COLO829 (cell line): ENCODE measurements at regions not wholly inside any gene's neighbourhood (a gene's known extent, or its start where the extent isn't known, plus 50 kb on each side); places are given as distances from the start of the nearest gene placed in this dataset.

Experiments used
- DNase-seq: peaks from one replicate; pipeline ENCODE4 v3.0.0; 2012; ENCODE audit warnings: low spot score

DNA sequence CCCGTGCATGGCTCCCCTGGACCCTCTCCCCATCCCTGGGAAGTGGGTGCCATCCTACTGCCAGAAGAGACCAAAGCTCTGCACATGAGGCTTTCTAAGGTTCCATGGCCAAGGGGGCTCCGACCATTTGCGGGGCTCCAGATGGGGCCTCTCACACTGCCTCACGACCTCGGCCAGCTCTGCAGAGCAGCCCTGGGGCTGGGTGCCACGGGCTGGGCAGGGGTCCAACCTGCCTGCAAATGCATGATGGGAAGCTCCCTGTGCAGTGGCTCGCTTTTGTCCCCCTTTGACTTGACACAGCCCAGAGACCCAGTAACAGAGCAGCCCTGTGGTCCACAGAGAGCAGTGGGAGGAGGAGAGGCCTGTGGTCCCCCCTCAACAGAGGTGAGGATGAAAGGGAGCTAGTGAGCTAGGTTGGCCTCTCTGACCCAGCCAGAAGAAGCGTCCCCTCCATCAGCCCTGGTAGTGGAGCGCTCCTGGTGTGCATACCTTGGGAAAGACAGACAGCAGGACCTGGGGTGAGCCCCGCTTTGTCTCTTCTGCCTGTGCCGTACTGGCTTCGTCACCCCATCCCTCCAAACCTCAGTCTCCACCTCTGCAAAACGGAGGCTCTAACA lies 174.1 kb downstream of the DDX1 start:
- no peak for DNase-seq

GRCh38 chr2:15766303-15766861 lies 174.0 kb upstream of the MYCN start:
- DNase-seq = no peak

DNA sequence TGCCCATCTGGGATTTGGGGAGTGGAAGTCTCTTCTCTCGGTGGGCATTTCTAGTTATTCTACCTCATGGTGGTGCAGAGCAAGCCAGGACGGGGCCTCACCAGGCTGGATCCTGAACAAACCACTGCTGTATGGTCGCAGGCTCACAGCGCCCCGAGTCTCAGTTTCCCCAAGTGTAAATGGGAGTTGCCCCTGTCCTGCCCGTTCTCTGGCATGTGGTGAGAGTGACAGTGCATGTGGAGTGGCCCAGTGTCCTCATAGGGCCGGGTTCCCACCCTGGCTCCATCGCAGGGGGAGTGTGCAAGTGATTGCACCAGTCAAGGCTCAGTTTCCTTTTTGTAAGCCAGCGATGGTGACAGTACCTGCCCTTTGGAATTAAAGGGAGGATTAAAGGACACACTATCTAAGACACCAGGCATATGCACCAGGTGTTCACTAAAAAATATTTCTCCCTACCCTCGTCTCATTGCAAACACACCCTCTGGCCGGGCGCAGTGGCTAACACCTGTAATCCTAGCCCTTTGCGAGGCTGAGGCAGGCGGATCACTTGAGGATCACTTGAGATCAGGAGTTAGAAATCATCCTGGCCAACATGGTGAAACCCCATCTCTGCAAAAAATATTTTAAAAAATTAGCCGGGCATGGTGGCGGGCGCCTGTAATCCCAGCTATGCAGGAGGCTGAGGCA lies 173.3 kb upstream of the MYCN start:
- DNase-seq = no peak

GRCh38 chr2:15767679-15768078 lies 172.7 kb upstream of the MYCN start:
- DNase-seq = no peak

GRCh38 chr2:15768142-15768541 lies 172.2 kb upstream of the MYCN start:
- no peak for DNase-seq

GRCh38 chr2:15768615-15769014 lies 171.7 kb upstream of the MYCN start:
- DNase-seq = peak; percentile 22

GRCh38 chr2:15769235-15769634 lies 171.1 kb upstream of the MYCN start:
- DNase-seq = no peak

- no peak for DNase-seq
Observed at GRCh38 chr2:15769676-15770547, 170.4 kb upstream of the MYCN start.

DNA sequence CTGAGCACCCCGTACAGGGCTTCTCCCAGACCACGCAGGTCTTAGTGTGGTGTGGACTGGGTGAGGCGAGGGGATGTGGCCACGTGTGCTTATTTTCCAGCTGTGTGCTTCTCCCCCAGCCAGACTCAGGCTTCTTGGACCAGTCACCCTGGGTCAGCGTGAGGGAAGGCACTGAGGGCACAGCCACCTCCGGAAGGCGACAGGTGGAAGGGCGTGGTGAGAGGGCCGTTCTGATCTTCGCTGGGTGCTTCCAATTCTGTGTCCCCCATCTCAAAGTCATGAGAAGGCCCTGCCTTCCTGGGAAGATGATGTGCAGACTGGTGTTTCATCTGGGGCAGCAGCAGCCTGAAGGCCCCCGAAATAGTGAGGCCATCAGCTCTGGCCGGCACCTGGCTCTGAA lies 169.7 kb upstream of the MYCN start:
- DNase-seq = no peak

DNA sequence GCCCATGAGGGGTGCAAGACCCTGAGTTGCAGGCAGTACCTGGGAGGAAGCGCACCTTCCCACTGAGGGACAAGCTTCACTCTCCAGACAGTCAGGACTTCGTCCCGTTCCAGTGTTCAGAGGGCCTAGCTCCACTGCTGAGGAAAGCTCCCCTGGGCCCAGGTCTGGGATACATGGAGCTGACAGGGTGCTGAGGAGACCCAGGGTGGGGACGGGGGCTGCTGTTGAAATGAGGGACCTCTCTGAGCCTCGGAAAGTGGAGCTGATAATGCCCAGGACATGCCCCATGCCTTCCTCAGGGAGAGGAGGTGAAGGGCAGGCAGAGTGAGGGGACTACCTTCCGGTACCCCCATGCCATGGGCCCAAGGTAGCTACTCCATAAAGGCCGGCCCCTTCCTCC lies 169.2 kb upstream of the MYCN start:
- no peak for DNase-seq

- no peak for DNase-seq
Observed at GRCh38 chr2:15772086-15772595, 168.2 kb upstream of the MYCN start.

DNA sequence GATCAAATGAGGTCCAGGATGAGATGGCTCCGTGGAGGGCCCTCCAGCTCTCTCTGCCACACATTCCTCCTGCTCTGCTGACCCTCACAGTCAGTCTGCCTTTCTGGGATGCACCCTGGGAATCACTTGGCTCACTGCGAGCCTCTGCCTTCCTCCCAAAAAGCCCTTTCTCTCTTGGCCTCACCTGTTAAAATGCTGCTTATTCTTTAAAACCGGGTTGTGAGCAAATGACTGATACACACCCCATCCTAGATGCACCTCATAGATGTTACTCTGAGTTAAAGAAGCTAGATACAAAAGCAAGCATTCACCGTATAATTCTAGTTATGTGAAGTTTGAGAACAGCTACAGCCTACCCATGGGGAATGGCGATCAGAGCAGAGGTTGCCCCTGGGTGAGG lies 167.7 kb upstream of the MYCN start:
- no peak for DNase-seq

DNA sequence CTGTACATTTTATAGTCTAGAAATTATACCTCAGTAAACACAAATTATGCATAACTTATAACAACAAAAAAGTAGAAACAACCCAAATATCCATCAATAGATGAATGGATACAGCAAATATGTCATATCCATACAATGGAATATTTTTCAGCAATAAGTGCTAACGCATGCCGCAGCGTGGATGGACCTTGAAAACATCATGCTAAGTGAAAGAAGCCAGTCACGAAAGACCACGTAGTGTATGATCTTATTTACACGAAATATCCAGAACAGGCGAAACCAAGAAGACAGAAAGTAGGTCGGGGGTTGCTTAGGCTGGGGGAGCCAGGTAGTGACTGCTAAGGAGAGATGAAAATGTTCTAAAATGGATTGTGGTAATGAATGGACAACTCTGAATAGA lies 167.1 kb upstream of the MYCN start:
- DNase-seq = no peak

DNA sequence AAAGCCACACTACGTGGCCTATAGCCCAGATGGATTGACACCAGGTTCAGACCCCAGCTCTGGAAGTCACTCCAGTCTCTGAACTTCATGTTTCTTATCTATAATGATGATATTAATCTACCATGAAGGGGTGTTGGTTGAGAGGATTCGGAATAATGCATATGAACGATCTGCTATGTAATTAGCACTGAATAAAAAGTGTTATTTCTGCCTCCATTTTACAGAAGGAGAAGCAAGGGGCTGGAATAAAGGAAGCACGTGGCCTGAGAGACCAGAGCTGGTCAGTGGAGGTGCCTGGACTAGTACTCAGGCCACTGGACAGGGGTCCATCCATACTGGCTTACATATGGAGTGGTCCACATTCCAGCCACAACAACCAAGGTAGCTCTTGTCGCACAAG lies 166.5 kb upstream of the MYCN start:
- no peak for DNase-seq

DNA sequence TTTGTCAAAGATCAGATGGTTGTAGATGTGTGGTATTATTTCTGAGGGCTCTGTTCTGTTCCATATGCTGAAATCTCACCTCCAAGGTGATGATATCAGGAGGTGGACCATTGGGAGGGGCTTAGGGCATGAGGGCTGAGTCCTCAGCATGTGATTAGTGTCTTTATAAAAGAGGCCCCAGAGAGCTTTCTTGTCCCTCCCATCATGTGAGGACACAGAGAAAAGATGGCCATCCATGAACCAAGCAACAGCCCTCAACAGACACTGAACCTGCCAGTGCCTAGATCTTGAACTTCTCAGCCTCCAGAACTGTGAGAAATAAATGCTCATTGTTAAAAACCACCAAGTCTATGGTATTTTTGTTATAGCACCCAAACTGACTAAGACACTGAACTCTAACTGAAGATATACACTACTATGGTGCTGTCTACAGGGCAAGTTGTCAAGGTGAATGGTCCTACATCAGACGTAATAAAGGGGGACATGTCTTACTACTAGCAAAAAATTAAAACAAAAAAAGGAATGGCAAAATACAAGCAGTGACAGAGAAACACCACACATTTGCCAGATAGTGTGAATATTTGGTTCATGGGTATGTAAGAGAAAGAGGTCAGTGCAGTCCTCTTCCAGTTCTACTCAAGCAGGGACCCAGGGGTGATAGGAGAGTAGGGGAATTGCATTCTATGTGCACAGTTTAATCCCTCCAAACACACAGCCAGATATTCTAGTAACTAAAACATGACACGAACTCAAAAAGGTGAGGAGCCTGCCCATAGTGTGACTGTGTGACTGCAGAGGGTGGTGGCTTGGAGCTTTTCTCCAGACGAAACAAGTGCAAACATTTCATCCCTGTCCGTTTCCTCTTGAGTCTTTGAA lies 164.4 kb upstream of the MYCN start:
- DNase-seq = no peak

DNA sequence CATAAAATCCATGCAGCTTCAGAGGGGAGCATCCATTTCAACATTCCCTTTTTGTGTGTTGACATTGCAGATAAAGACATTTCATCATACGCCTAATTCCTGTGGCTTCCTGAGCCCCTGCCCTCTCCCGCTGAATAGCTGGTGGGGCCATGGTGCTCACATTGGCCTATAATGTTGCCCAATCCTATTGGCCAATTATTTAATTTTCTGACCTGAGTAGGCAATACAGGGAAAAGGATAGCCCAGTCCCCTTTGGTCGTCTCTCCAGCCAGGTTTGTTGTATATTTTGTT lies 163.8 kb upstream of the MYCN start:
- no peak for DNase-seq

DNA sequence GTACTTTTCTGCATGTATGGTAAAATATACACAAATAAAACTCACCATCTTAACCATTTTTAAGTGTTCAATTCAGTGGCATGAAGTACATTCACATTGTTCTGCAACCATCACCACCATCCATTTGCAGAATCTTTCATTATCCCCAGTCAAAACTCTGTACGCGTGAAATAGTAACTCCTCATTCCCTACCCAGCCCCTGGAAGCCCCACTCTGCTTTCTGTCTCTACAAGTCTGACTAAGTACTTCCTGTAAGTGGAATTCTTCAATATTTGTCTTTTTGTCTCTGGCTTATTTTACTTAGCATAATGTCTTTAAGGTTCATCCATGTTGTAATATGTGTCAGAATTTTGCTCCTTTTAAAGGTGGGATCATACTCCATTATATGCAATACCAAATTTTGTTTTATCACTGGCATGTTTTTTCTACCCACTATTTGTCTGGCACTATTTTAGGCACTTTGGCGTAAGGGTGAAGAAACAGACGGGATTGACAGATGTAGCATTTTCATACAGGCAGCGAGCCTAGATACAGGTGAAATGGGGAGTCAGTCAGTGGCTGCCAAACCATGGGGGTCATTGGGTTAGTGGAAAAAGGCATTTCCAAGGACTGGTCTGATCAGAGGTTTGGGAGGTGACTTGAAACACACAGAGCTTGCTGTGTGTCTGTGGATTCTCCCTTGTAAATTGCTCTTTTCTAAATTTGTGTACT lies 163.2 kb upstream of the MYCN start:
- DNase-seq = no peak

GRCh38 chr2:15777795-15778371 lies 162.5 kb upstream of the MYCN start:
- DNase-seq = no peak

DNA sequence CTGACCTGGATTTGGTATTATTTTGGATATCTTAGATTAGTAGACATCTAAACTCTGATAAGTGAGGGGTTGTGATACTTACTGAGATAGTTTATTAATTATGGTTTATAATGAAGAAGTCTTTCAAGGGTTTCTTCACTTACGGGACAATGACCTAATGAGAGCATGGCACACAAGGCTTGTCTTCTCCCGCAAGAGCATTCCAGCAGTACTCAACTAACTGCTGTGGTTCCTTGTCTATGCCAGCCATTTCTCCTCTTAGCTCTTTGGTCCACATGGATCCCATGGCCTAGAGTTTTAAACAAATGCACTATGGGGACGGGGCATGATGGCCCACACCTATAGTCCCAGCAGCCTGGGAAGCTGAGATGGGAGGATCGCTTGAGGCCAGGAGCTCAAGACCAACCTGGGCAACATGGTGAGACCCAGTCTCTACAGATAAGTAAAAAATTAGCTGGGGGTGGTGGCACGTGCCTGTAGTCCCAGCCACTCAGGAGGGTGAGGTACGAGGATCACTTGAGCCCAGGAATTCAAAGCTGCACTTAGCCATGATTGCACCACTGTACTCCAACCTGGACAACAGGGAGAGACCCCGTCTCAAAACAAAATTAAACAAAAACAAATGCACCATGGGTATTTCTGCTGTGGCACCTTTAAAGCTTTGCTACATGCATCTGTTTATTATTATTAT lies 161.7 kb upstream of the MYCN start:
- DNase-seq = no peak

- no peak for DNase-seq
Observed at GRCh38 chr2:15779381-15780041, 160.8 kb upstream of the MYCN start.
